ENCODE measurements at regions not wholly inside any gene's neighbourhood (a gene's known extent, or its start where the extent isn't known, plus 50 kb on each side); places are given as distances from the start of the nearest gene placed in this dataset.

DNA sequence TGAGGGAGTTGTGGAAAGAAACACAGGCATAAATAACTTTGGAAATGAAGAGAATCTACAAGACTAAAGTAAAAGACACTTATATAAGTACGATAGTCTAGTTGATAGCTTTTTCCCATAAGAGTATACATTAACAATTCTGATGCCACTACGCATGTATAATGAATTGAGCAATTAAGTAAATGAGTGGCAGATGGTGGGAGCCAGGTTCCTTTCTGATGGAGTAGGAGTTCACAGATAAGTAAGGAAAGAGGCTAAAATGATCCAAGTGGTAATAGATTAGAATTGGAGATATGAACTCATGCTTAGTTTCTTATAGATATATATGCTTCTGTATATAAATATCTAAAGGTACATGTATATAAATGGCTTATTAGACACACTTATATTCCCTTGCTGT is 368.3 kb downstream of the FAM181B start:
- DNase-seq, result no peak

DNA sequence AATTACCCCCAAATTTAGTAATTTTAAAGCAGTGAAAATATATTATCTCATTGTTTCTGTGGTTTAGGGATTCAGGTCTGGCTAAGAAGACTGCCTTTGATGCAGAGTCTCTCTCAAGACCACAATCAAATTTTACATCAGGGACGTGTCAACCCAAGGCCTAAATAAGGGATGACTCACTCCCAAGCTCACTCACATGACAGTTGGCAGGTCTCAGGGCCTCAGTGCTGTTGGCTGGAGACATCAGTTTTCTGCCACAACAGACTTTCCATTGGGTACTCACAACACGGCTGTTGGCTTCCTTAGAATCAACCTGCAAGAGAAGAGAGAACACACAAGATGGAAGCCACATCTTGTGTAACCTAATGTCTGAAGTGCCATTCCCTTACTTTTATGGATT is 377.3 kb downstream of the FAM181B start:
- no peak for DNase-seq

DNA sequence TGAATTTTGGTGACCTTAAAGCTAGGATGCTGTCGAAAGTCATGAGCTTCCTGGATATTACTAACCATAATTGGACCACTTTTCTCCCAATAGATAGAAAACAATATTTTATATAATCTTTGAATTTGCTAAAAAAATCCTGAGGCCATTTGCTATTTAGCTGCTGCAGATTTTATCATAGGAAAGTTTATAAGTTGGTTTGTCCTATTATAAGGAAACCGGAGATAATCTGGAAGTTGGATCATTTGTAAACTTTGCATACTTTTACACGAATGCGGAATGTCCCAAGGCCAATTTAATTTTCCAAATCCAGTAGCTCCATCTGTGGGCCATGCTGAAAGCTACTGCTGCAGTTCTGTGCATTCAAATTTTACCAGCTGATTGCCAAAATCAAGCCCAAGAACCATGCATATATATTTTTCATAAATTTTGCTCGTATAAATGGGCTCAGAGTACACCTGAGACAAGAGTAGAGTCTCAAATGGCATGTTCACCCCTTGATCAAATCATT is 378.3 kb downstream of the FAM181B start:
- no peak for DNase-seq

GRCh38 chr11:82326853-82327252 is 406.8 kb downstream of the FAM181B start:
- DNase-seq, result no peak

- DNase-seq, result no peak
Observed at GRCh38 chr11:82321206-82321605, 412.5 kb downstream of the FAM181B start.

- no peak for DNase-seq
Observed at GRCh38 chr11:82315093-82315492, 418.6 kb downstream of the FAM181B start.

GRCh38 chr11:82308979-82309378 is 424.7 kb downstream of the FAM181B start:
- no peak for DNase-seq

- no peak for DNase-seq
Observed at GRCh38 chr11:82305123-82305522, 428.5 kb downstream of the FAM181B start.

GRCh38 chr11:82303671-82304070 is 430.0 kb downstream of the FAM181B start:
- no peak for DNase-seq

GRCh38 chr11:82288471-82288870 is 445.2 kb downstream of the FAM181B start:
- no peak for DNase-seq

- DNase-seq, result no peak
Observed at GRCh38 chr11:82270870-82271269, 462.8 kb downstream of the FAM181B start.

DNA sequence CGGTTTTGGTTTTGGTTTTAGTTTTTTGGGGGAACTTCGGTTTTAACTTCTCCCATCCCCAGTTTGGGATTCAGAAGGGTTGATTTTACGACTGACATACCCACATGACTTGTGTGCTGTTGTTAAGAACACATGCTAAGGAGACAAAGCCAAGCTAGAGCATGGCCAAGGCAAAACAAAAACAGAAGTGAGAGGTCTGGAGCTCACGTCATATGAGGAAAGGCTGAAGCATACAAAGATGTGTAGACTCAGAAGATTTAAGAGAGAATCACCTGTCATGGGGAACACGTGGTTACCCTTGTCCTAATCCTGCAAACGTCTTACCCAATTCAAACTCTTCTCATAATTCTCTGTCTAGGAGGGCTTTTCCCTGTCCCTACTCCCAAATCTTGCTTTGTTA is 465.0 kb downstream of the FAM181B start:
- no peak for DNase-seq

DNA sequence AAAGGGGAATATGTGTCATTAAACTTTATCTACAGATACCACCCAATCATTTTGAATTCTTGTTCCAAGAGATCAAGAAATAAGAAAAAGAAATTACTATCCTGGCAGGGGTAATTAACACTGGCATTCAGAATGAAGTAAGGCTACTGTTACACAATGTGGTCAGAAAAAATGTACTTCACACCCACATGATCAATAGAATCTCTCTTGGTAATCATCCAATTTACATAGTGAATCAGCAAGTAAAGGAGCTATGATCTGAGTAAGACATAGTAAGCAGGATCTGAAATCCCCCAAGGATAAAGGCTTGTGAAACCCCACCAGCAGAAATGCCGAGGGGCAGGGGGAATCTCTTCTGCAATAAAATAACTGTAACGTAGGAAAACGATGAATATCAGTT is 466.5 kb downstream of the FAM181B start:
- no peak for DNase-seq

- DNase-seq, result no peak
Observed at GRCh38 chr11:82261367-82261766, 472.3 kb downstream of the FAM181B start.

DNA sequence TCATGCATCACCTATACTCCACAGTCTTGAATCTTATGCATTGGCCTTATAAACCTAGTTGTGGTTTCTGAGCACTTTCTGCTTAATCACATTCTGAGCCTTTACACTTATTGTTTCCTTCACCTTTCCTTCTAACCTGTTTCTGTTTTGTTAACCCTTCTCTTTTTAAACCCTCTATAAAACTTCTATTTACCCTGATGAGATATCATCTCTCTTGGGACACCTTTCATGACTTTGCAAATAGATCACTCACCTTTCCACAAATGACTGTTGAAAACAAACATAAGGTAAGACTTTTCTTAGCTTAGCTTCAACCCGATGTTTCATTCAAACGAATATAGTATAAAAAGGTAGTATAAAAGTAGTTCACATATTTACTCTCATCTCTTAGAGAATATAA is 483.6 kb downstream of the FAM181B start:
- no peak for DNase-seq

GRCh38 chr11:82246926-82247325 is 486.7 kb downstream of the FAM181B start:
- no peak for DNase-seq

- DNase-seq, result no peak
Observed at GRCh38 chr11:82239498-82239897, 494.2 kb downstream of the FAM181B start.

DNA sequence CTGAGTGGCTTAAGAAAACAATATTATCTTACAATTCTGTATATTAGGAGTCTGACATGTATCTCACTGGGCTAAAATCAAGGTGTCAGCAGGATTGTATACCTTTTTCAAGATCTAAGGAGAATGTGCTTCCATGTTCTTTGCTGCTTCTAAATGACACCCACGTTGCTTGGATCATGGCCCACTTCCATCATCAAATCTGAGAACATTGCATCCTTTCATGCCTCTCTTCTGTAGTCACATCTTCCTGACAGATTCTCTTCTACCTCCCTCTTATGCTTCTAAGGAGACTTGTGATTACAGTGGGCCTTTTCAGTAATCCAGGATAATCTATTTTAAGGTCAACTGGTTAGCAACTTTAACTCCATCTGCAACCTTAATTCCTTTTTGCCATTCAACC is 499.4 kb downstream of the FAM181B start:
- no peak for DNase-seq

- no peak for DNase-seq
Observed at GRCh38 chr11:82233201-82233600, 500.5 kb downstream of the FAM181B start.

DNA sequence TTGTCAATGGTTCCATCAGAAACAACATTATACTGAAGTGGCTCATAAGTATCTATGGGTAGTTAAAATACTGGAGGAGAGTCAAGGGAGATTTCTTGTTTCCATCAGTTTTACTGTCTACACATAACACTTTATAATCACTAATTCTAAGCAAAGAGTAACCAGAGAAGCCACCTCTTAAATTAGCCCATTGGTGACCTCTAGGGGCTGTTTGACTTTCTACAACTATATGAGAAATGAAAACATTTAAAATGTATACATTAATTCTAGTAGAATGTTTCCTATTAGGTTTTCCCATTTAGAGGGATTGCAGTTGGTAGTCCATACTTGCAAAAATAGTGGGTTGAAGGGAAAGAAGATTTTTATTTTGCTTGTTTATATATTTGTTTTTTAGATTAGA is 504.3 kb downstream of the FAM181B start:
- DNase-seq, result peak; percentile 13

DNA sequence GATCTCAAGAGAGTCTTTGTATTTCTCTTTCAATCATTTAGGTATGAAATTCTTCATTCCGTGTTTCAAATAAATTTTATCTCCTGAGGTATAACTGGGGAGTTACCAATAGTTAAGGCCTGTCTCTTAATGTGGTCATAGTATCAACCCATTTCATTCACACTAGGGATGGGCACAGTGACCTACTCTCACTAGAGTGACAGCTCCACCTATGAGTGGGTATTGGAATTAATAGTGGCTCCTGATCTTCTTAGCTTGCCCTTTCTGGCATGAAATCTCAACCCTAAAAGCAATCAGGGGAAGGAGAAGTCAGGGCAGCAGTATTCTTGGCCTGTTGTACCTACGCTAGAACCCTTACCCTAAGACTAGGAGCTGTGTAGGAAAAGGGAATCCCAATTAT is 507.7 kb downstream of the FAM181B start:
- DNase-seq, result no peak

- DNase-seq, result no peak
Observed at GRCh38 chr11:82225502-82225901, 508.2 kb downstream of the FAM181B start.

GRCh38 chr11:82216927-82217570 is 516.6 kb downstream of the FAM181B start:
- no peak for DNase-seq

GRCh38 chr11:82210011-82210410 is 523.7 kb downstream of the FAM181B start:
- no peak for DNase-seq

DNA sequence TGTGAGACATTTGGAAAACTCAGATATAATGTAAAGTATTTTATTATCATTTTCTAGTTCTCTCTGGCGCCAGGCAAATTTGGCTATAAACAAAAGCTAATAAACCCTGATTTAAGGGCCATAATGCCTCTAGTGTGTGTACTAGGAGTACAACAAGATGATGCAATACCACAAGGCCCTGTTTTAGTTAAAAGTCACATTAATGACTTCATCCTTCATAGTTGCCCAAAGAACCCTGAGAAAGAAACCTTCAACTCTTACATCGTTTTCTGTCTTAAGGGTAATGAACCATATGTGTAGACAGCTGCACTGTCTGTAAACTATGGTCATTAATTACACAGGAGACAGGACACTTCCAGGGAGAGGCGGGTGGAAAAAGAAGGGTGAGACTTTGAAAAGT is 538.4 kb downstream of the FAM181B start:
- no peak for DNase-seq
